GM12872 (cell line): ENCODE measurements at regions not wholly inside any gene's neighbourhood (a gene's known extent, or its start where the extent isn't known, plus 50 kb on each side); places are given as distances from the start of the nearest gene placed in this dataset.

Experiments used
- TF ChIP-seq, protein P1 (sequence below): IDR thresholded peaks from 3 replicates; pipeline ENCODE4 v1.5.1; 2011; ENCODE audit warnings: low read depth, mild to moderate bottlenecking, low read length, moderate library complexity; ENCODE audit not compliant: insufficient read depth

DNA sequence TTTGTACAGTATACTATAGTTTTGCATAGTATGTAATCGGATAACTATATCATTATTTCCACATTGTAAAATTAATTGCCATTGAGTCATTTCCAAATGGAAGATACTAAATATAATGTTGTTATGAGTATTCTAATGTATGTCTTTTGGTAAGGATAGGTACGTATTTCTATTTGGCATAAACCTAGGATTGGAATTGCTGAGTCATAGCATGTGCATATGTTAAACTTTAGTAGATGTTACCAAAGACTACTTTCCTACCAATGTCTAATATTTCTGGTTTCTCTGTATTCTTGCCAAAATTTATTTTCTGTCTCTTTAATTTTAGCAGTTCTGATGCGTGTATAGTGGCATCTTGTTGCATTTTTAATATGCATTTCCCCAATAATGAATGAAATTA is 825.1 kb upstream of the ARRDC3 start:
- TF ChIP-seq, protein P1, sequence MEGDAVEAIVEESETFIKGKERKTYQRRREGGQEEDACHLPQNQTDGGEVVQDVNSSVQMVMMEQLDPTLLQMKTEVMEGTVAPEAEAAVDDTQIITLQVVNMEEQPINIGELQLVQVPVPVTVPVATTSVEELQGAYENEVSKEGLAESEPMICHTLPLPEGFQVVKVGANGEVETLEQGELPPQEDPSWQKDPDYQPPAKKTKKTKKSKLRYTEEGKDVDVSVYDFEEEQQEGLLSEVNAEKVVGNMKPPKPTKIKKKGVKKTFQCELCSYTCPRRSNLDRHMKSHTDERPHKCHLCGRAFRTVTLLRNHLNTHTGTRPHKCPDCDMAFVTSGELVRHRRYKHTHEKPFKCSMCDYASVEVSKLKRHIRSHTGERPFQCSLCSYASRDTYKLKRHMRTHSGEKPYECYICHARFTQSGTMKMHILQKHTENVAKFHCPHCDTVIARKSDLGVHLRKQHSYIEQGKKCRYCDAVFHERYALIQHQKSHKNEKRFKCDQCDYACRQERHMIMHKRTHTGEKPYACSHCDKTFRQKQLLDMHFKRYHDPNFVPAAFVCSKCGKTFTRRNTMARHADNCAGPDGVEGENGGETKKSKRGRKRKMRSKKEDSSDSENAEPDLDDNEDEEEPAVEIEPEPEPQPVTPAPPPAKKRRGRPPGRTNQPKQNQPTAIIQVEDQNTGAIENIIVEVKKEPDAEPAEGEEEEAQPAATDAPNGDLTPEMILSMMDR: no peak

DNA sequence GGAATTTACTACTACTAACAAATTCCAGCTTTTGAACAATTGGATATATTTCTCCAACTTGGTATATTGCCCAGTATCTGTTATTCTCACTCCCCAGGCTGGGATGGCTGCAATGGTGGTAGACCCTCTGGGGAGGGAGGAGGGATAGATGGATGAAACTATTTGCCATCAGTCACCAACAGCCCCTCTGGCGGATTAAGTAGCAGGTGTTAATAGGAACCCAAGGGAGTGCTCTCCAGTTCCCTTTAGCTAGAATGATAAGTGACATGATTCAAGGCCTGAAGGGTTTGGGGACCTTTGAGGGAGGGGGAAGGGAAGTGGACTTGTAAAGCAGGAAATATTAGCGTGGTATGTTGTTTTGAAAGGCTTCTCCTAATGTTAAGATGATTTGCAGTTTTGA is 824.0 kb upstream of the ARRDC3 start:
- TF ChIP-seq, protein P1: no peak

DNA sequence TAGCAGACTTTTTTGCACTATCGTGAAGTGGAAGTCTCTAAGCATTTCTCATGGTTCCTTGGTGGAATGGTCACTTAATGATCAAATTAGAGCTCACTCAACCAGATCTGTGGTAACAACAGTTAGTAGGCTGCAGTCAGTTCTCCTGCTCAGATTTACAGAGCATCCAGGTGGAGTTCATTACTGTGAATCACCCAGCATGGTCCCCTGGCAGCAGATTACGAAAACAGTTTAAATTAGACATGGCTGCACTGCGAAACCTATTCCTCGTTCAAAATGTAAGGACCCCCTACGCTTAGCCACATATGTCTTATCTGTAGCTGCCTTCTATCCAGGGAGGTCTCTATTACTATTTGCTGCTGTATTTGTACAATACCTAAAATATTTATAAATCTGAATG is 823.6 kb upstream of the ARRDC3 start:
- TF ChIP-seq, protein P1: no peak

DNA sequence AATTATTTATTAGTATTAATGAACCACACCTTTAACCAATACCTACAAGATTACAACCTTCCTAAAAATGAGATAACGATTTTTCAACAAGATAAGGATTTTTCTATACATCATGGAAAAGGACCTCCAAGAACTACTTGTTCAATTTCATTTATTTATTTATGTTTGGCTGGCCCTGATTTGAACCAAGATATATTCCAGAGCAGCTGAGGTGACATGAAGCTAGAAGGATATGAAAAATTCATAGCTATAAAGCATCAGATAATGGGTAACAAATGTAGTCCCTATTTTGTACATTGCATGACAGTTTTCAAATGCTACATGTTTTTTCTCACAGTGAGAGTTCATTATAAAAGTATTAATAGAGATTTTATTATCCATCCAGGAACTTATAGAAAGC is 798.5 kb upstream of the ARRDC3 start:
- TF ChIP-seq, protein P1: no peak

DNA sequence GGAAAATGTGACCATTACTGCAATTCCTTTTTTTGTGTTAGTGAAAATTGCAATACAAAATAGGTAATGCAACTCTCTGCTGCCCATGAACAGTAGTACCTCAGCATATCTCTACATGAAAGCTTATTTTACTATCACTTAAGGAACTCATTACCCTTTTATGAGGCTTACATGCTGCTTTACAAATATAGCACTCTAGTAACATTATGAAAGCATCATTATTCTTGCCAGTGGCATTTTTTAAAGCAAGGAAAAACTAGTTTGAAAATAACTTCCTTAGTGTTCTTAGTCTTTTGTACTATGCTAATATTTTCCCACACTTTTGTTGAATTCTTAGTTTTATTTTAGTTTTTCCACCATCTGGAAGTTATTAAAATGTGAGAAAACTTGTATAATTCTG is 797.3 kb upstream of the ARRDC3 start:
- TF ChIP-seq, protein P1: no peak

GRCh38 chr5:92179651-92180050 is 796.5 kb upstream of the ARRDC3 start:
- TF ChIP-seq, protein P1: no peak

GRCh38 chr5:92177926-92178487 is 794.9 kb upstream of the ARRDC3 start:
- TF ChIP-seq, protein P1: no peak
